Mucosa of gallbladder (tissue), 1 donor: ENCODE measurements at regions not wholly inside any gene's neighbourhood (a gene's known extent, or its start where the extent isn't known, plus 50 kb on each side); places are given as distances from the start of the nearest gene placed in this dataset.
"Not testable (repeated sequence)": the region's sequence is repeated elsewhere in the genome, so short reads cannot be mapped to it uniquely, and the experiment has no call there.

Experiments
- DNase-seq: peaks from one replicate; pipeline ENCODE4 v3.0.0-alpha.2; 2020; ENCODE audit warnings: low spot score
- donor health status: DM: no; HTN: no; CAD: no.

DNA sequence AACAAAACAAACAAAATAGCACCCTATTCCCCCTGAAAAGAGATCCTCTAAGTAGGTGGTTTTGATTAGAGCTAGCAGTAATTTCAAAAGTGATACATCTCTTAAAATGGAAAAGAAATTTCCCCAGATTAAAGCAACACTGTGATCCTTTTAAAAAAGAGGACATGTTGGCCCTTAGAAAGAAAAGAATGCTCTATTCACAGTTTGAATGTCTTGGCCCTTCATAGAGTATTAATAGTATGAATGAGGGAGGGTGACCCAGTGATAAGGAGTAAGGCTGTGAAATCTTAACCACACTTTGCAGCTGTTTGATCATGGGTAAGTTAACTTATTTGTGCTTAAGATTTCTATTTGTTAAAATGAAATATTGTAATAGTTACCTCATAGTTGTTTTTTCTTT lies 467.7 kb upstream of the MEF2C start:
- DNase-seq, result no peak

GRCh38 chr5:89349246-89349980 lies 466.4 kb upstream of the MEF2C start:
- no peak for DNase-seq

DNA sequence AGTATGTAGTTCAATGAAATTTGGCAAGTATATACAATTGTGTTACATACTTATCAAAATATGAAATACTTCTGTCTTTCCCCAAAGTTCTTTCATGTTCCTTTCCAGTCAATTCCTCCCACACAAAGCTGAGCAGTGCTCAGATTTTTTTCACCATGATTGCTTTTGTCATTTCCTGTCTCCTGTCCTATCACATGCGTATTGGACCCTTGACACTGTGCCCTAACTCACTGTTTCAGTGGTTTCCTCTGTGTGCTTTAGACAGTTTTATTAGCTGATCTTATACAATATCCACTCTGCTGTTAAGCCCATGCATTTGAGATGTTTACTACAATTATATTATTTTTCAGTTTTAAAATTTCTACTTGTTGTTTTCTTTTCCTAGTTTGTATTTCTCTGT lies 463.6 kb upstream of the MEF2C start:
- DNase-seq, result no peak

GRCh38 chr5:89343666-89344065 lies 460.7 kb upstream of the MEF2C start:
- DNase-seq, result no peak

- DNase-seq, result no peak
Observed at GRCh38 chr5:89342106-89342876, 459.3 kb upstream of the MEF2C start.

DNA sequence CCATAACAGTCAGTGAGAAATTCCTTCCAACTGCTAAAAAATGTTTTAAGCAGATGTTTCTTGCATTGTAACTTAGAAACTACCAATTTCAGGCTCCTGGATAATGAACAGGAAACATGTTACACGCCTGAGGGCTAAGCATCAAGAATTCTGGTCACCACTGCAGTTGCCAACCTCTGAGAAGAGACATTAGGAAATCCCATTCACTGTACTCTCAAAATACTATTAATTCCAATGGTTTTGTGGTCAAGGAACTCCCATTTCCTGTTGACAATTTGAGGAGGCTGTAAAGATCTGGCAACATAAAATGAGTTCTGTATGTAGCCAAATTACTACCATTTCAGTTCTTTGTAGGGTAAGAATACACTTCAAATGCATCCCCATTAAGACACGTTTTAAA lies 456.0 kb upstream of the MEF2C start:
- no peak for DNase-seq

- no peak for DNase-seq
Observed at GRCh38 chr5:89336111-89336510, 453.1 kb upstream of the MEF2C start.

GRCh38 chr5:89330140-89330539 lies 447.2 kb upstream of the MEF2C start:
- DNase-seq, result no peak

DNA sequence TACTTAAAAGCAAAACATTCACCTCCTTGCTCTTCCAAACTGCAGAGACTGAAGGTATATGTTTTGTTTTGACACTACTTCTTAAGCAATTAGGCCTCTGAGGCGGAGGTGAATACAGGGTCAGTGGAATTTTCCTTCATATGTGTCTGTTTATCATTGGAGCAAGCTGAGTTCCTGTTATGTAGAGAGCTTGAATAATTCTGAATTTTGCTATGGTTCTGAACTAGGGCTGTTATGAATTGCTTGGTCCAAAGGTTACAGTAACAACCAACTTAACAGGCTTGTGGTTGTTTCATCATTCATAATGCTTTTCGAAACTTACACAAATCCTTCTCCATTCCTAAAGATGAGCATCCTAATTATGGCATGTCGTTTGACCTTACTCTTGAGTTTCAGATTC lies 444.6 kb upstream of the MEF2C start:
- no peak for DNase-seq

GRCh38 chr5:89324990-89325389 lies 442.0 kb upstream of the MEF2C start:
- DNase-seq, result no peak

DNA sequence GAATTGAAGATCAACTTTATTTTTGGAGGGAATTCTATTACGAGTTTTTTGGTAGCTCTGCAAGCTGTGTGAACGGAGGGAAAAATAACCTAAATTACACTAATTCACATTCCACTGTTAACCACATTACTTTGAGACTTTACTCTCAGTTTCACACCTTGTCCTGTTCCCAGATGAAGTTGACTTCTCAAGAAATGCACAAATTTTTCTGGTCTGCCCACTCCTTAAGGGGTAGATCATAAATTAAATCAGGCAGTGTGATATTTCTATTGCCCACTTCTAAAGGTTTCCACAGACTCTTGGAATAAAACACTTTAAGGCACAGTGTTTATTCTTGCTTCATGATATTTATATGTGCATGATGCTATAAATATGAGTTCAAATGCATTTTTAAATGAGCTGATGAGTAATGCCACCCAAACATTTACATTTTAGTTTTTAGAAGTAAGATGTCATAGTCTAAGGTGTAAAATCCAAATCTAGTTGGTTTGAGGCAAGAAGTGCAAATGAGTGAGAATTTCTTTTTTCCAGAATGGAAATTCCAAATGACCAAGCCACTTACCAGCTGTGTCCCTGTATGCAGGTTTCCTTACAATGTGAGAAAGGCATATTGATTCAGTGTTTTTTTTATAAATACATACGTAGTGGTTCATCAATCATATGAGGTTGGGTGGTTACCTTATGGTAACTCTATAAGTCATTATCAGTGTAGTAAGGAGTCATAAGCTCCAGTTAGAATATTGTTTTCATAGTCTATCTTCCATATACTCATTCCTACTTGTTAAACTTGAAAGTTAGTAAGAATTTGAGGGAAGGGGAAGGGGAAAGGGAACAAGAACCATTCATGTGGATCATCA lies 437.7 kb upstream of the MEF2C start:
- DNase-seq, result no peak

DNA sequence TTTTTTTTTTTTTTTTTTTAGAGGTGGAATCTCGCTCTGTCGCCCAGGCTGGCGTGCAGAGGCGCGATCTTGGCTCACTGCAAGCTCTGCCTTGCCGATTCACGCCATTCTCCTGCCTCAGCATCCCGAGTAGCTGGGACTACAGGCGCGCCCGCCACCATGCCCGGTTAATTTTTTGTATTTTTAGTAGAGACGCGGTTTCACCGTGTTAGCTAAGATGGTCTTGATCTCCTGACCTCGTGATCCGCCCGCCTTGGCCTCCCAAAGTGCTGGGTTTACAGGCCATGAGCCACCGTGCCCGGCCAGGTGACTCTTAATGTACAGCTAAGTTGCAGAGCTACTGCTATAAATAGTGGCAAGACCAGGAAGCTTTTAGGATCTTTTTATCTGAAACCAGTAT lies 434.9 kb upstream of the MEF2C start:
- not testable (repeated sequence) for DNase-seq

DNA sequence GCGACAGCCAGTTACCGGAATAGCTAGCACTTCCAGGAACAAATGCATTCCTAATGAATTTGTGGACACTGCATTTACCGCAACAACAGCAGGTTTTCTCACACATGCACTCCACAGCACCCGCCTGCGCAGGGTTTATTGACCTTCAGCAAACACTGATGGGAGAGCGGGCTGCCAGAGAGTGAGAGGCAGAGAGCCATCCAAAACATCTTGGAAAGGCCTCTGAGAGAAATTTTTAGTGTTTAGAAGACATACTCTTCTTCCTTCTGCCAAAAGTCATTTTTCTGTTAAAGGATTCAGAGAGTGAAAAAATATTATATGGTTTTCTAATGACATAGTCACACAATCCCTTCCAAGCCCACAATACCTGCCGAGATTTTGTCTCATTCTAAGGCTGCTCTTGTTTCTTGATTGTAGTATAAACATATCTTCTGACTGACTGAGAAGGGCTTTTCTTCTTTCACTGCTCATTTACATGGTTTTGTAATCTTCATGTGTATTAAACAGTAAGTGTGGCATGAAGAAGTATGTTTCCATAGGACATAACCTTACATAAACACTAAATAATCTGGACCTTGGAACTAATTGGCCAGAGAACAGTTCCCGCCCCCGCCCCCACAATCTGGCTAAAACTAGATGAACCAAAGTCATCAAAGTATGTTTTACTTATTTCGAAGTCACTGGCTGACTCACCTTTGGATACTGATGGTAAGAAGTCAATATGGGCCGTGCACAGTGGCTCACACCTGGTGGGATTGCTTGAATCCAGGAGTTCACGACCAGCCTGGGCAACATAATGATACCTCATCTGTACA lies 432.5 kb upstream of the MEF2C start:
- no peak for DNase-seq

- no peak for DNase-seq
Observed at GRCh38 chr5:89313804-89314588, 431.0 kb upstream of the MEF2C start.

DNA sequence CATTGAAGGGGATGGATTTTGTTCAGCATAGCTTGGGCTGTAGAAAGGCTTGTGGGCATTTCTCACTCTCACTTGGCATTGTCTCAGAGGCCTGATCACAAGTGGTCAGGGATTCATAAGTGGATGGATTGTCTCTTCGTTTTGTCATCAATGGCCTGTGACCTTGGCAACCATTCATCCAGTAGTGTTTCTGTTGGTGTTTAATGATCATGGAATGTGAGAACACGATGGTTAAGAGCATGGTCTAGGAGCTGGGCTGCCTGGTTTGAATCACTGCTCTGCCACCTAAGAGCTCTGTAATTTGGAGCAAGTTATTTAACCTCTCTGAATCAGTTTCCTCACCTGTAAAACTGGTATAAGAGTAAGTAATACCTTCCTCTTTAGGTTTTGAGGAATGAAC lies 430.1 kb upstream of the MEF2C start:
- no peak for DNase-seq

- no peak for DNase-seq
Observed at GRCh38 chr5:89309268-89309667, 426.3 kb upstream of the MEF2C start.

- no peak for DNase-seq
Observed at GRCh38 chr5:89308606-89309040, 425.6 kb upstream of the MEF2C start.

DNA sequence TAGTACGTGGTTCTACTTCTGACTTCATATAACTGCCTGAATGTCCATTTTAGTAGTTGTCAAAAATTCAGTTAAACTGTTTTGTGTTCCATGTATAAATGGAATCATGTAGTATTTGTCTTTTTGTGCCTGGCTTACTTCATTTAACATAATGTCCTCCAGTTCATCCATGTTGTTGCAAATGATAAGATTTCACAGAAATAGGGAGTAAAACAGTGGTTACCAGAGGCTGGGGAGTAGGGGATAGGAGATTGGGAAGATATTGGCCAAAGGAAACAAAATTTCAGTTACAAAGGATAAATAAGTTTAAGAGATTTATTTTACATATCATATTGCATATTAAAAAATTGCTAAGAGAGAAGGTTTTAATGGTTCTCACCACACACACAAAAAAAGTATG lies 425.0 kb upstream of the MEF2C start:
- DNase-seq, result no peak

DNA sequence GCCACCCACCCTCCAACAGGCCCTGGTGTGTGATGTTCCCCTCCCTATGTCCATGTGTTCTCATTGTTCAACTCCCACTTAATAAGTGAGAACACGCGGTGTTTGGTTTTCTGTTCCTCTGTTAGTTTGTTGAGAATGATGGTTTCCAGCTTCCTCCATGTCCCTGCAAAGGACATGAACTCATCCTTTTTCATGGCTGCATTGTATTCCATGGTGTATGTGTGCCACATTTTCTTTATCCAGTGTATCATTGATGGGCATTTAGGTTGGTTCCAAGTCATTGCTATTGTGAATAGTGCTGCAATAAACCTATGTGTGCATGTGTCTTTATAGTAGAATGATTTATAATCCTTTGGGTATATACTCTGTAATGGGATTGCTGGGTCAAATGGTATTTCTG lies 424.2 kb upstream of the MEF2C start:
- DNase-seq, result not testable (repeated sequence)

DNA sequence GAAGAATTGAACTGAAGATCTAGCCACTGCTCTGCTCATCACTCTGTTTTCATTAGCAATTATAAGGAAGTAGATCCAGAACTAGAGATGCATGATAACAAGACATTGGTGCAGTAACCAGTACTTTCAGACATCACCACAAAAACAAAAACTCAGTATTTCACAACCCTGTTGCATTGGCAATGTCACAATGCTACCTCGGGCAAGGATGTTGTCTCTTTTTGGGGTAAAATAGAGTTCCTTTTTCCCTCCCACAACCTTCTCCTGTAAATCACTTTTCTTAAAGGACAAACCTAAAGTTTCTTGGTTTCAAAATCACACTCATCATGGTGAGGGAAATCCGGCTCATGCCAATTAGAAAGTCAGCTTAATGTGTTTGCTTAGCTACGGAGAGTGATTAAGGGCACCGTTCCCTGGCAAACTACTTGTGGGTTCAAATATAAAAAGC lies 420.1 kb upstream of the MEF2C start:
- DNase-seq, result no peak
